NOMO-1 treated with DMSO at 0.1 percent for 48 hours (cell line): ENCODE measurements at regions not wholly inside any gene's neighbourhood (a gene's known extent, or its start where the extent isn't known, plus 50 kb on each side); places are given as distances from the start of the nearest gene placed in this dataset.
"Not testable (repeated sequence)": the region's sequence is repeated elsewhere in the genome, so short reads cannot be mapped to it uniquely, and the experiment has no call there.

Experiments
- DNase-seq: peaks from one replicate; lab custom pipeline; 2025; ENCODE audit not compliant: unreplicated experiment; lab: John Stamatoyannopoulos, UW

DNA sequence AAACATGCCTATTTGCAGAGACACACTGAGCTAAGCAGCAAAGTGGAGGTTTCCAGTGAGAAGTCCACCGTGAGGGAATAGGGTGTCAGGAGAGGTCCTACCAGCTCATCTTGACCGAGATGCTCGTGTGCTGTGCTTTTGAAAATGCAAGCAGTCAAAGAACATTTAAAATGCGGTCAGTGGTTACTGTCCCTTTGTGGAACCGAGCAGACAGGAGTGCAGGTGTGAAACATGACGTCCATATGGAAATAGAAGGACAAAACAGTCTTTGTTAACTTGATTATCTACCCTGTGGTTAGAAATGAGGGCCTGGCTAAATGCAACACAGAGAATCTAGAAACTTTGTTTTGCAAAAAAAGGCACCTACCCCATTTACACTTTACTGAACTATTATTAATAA is 473.3 kb downstream of the SPATA31A6 start:
- DNase-seq = not testable (repeated sequence)

DNA sequence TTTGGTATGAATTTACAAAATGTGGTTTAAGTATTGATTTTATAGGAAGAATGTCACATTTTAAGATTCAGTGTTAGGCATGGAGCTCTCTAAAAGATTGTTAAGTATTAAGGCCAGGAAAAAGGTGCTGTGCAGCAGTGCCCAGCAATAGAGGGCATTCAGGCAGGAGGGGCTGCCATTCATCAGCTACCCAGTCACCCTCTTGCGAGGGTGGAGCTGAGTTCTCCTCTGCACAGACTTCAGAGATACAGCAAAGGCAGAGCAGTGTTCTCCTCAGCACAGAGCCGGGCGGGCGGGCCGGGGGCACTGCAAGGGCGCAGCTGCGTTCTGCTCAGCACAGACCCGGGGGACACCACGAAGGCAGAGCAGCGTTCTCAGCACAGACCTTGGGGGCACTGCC is 474.0 kb downstream of the SPATA31A6 start:
- DNase-seq = not testable (repeated sequence)

DNA sequence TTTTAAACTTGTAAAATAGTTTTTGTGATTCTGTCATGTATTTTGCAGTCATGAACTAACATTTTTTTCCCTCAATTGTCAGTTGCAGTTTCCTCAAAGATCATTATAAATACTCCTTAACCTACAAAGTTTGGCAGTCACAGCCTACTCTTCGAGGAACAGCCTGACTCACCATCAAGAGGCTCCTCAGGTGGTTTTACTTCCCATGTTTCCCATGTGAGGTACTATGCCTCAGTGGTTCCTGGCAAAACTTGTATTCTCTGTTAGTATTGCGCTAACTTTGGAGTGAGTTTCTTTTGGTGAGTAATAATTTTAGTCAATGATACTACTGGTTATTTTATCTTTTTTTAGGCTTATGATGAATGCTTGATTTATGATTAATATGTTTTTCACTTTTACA is 513.7 kb downstream of the SPATA31A6 start:
- DNase-seq = not testable (repeated sequence)

DNA sequence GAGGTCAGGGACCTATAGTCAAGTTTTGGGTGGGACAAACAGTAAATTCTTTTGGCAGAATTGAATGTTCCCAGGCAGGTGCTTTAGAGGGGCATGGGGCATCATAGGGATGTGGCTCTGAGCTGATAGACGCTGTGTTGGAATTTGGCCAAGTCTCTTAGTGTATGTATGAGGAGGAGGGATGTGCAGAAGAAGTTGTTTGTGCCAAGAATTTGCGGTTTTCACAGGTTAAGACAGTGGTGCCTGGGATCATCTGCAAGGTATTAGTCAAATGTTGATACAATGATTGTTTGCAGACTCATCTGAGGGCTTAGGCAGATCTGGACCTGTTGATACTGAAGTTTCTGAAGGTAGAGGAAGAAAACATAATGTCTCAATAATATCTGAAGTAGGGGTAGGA is 519.4 kb downstream of the SPATA31A6 start:
- DNase-seq = not testable (repeated sequence)

DNA sequence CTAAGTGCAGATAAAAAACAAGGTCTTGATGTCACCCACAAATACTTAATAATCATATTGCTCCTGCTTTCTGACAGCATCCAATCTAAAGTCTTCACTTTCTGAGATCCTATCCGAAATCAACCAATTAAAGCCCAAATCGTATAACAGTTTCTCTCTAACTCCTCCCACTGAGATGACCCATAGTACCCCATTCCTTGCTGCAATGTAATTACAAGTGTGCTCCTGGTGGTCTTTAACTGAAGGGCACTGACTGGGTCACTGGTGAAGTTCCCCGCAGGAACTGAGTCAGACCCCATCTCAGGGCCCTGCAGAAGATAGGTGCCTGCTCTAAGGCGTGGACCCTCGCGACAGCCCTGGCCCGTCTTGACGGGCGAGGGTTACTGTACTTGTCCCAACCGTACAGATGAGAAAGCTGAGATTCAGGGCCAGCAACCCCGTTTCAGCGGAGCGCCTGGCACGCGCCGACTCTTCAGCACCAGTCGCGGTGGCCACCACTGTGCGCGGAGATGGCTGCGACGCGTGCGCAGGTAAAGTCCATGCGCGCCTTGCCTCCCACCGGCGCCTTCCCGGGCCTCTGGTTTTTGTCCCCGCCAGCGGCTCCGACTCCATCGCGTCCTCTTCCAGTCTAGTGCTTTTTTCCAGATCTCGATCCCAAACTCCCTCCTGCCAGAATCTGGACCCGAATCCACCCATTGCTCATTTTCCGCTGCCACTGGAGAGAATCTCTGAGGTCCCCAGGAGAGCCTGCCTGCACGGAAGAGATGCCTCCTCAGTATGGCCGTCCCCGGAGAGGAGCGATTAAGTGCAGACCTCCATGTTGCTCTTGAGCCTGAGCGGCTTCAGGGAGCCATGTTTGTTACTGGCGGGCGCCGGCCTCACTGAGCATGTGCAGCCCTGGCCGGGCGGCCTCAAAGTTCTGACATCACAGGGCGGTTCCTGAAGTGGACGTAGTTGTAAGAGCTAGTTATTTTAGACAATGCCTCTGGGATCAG is 541.7 kb downstream of the SPATA31A6 start:
- DNase-seq = not testable (repeated sequence)

DNA sequence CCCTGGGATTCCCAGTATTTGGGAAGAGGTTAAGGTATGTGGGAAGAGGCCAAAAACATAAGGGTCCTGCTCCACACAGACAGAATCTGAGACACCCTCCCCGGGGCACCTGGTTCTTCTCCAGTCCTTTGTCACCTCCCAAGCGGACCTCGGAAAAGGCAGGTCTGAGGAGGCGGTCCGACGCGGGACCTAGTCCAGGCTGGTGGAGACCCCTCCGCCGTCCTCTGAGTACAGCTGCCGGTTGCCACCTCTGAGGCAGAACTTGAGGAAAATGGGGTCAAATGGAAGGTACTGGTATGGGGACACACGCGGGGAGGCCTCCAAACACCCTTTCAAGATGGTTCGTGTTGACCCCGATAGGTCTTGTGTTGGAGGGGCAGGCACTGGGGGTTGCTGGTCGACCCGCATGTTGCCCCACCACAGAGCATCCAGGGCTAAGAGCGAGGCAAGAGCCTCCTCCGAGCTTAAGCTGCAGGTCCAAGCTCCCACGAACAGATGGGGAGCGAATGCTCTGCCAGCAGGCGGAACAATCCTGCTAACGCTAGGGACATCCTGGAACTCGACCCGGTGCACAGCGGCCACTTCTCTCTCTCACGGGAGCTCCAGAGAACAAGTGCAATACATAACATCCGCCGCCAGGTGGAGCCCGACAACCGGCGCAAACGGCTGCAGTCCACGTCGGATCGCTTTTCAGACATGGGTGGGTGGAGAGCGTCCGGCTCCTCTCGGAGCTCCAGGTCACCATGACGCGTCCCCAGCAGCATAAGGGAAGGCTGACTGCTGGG is 559.8 kb downstream of the SPATA31A6 start:
- DNase-seq = peak; percentile 6

DNA sequence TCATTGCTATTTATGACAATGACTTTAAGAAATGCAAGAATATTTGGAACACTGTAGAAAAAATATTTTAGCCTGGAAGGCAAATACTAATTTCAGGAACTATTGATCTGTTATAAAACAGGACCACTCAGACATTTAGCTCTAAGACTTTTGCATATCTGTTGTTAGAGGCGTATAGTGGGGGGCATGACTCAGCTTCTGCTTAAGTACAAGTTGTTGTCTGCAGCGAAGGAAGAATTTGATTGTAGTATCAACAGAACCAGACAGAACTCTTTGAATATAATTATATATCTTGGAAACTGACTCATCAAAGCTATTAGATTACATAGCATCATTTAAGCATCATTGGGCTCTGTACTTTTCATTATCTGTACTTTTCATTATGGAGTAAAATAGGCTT is 573.8 kb downstream of the SPATA31A6 start:
- DNase-seq = not testable (repeated sequence)

DNA sequence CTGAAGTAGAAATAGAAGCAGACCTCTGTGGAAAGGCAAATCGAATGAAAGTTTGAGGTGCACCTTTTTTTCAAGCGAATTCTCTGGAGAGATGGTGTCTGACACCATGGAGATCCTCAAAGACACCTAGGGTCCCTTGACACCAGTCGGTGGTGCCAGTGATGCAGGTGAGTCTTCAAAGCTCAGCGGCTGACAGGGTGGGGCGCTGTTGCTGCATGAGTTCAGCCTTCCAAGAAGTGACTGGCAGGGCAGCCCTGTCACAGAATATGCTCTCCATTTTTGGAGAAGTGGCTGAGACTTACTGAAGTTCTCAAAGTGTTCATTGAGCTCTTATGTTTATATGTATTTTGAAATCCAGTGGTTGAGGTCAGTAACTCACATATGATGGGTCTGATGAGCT is 575.9 kb downstream of the SPATA31A6 start:
- DNase-seq = not testable (repeated sequence)

DNA sequence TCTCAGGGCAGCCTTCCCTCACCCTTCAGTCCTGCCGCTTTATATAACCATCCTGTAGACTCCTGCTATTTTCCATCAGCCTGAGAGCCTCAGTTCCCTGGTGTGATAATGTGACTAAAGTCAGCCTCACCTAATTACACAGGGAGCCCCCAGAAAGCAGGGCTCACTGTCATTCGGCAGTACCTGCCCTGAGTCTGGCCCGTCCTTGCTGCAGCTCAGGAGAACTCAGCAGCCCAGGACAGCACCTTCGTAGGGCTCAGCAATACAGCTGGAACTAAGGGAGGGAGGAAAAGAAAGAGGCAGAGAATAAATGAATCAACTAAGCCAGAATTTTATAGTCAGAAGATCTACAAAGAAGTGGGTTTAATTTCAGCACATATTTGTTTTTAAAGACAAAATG is 598.7 kb downstream of the SPATA31A6 start:
- DNase-seq = not testable (repeated sequence)

DNA sequence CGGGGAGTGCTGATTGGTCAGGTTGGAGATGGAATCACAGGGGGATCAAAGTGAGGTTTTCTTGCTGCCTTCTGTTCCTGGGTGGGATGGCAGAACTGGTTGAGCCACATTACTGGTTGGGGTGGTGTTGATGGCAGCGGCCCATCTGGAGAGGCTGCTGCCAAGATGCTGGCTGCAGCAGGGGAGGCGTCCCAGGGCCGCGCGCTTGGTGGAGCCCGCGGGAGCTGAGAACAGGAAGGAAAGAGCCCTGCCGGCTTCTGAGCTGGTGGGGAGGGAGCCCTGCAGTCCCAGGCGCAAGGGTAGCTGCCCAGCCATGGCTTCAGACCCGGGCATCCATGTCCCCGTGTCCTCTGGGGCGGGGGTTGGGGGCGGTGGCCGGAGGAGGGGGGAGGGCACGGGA is 609.3 kb downstream of the SPATA31A6 start:
- not testable (repeated sequence) for DNase-seq

DNA sequence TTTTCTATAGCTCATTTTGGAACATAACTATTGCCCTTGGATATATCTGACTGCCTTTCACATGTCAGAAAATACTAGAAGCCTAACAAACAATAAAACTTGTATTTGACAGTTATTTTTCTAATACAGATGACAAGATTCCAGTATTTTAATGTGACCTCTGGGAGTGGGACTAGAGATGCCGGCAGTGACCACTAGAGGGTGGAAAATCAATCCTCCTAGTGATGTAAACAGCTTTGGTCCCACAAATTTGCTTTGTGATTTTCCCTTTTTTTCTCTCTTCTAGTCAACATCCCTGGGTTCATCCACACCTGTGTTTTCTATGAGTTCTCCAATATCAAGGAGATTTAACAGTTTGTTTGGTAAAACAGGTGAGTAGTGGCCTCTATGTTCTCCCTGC is 615.1 kb downstream of the SPATA31A6 start:
- not testable (repeated sequence) for DNase-seq

DNA sequence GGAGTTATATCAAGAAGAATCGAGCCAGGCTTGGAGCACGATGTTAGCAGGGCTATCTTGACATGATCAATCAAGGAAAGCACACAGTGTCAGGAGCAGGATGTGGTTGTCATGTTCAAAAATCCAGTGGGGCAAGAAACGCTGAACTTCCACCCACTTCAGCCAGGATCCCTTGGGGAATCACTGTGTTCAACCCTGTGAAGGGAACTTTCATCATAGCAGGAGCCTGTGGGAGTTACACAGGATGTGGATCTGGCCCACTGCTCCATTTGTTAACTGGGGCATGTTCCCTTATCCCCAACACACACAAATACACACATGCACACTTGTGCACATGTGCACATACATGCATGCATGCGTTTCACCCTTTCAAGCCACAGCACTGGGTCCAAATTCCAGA is 619.3 kb downstream of the SPATA31A6 start:
- not testable (repeated sequence) for DNase-seq

DNA sequence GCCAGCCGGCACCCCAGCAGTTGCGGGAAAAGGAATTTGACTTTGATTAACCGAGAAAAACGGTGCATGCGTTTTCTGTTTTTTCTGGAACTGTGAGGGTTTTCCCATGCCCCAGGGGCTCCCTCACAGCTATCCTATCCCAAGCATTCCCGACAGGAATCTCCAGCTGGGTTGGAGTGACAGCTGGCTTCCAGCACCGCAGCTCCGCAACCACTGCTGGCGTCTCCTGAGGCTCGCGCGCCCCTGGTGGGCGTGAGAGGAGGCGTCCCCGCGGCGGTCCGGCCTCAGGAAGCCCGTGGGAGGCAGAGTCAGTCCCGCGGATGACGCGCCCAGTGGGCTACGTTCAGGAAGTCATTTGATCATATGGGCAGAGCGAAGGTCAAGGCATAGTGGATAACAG is 623.2 kb downstream of the SPATA31A6 start:
- not testable (repeated sequence) for DNase-seq

DNA sequence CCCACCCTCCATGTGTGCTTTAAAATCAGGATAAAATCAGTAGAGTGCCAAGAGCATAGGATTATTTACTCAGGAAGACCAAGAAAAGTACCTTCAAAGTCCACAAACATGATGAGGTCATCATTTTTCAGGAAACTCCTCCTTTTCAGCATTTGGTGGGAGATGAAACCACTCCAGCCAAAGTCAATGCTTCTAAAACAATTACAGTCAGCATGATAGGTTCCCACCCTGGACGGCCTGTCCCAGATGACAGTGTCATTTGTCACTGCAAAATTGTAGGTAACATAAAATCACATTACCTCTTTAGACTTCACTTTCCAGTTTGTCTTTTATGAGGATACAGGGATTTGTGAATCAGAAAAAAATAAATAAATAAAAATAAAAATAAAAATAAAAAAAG is 638.0 kb downstream of the SPATA31A6 start:
- DNase-seq = not testable (repeated sequence)

DNA sequence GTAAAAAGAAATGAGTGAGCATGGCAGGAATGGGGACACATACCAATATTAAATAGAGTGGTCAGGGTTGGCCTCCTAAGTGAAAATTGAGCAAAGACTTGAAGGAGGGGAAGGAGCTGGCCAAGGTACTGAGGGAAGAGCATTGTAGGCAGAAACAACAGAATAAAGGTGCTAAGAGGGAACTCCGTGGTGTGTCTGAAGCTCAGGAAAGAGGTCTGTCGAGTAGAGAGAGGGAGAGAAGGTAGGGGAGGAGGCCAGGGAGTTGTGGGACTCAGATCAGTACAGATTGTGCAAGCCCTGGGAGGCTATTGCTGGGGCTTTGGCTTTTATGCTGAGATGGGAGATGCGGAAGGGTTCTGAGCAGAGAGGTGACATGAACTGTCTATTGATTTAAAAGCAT is 664.7 kb downstream of the SPATA31A6 start:
- DNase-seq = not testable (repeated sequence)

DNA sequence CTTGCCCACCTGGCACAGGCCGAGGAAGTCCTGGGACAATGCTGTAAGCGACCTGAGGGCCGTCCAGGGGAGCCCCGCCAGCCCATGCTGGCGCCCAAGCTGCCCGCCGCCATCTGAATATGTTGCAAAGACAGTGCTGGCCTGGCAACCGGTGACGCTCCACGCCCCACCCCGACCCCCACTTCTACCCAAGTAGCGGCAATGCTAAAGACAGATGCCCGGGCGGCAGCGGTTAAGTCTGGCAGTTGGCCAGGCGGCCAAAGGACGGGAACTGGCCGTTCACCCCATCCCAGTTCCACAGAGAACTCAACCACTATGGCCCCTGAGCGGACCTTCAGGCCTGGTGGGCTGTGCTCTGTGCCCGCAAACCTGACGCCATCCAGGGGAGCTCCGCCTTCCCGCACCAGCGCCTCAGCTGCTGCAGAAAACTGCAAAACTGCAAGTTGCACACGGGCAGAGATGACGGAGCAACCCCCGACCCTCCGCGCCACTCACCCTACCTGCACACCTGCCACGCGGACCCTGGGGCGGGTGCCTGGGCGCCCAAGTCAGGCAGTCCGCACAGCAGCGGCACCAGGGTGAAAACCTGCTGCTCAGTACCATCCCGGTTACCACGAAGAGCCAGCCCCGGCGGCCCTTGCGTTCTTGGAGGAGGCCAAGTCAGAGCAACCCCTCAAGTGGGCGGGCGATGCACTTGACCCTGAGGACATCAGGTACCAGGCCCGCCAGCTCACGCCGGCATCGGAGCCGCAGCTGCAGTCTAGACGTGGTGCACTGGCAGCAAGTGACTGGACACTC is 667.6 kb downstream of the SPATA31A6 start:
- DNase-seq = not testable (repeated sequence)

DNA sequence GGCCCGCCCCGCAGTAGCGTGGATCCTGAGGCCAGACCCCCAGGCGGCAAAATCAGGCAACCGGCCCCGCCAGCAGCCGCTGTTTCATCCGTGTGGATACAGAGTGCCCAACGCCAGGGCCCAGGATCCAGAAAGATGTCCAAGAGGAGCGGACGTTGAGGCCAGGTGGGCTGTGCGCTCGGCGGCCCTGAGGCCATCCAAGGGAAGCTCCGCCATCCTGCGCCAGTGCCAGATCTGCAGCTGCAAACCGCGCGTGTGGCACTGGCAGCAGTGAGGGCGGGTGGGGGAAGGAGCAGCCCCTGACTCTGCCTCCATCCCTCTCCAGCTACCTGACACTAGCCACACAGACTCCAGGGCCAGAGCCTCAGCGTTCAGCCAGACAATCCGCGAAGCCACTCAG is 668.2 kb downstream of the SPATA31A6 start:
- not testable (repeated sequence) for DNase-seq

DNA sequence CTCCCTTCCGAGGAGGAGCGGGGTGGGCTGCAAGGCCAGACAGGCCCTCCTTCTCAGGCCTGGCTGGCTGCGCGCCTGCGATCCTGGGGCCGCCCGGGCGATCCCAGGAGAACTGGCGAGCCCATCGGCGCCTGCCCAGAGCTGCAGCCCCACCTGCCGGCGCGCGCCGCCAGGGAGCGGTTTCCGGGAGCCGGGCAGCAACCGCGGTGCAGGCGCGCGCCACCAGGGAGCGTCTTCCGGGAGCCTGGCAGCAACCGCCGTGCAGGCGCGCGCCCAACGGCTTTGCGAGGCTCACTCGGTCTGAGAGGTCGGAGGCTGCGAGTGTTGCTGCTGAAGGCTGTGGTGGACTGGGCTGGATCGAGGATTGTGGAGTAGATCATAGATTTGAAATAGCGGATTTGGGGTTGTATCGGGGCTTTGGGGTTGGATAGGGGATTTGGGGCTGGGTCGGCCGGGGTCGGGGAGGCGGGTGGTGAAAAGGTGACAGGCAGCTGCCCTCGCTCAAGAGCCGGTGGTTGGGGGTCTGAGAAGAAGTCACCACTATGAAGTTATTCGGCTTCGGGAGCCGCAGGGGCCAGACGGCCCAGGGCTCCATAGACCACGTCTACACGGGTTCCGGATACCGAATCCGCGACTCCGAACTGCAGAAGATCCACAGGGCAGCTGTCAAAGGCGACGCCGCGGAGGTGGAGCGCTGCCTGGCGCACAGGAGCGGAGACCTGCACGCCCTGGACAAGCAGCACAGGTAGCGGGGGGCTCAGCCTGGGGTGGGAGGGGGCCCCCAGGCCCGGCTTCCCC is 668.9 kb downstream of the SPATA31A6 start:
- DNase-seq = not testable (repeated sequence)

DNA sequence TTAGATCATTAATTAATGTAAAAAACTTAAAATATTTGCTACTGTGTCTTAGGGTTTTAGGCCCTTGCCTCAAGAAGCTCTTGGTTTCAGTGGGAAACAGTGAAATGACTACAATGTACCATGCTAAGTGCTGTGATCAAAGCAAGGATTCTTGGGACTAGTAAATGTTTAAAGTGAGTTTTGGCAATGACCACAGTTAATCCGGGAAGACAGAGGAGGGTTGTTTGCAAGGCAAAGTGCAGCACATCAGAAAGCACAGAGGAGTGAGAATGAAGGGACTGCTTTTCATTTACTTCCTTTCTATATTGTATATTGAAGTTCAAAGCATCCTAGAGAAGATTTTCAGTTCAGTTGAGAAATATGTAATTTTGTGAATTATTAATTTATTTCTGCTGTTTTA is 676.7 kb downstream of the SPATA31A6 start:
- not testable (repeated sequence) for DNase-seq

DNA sequence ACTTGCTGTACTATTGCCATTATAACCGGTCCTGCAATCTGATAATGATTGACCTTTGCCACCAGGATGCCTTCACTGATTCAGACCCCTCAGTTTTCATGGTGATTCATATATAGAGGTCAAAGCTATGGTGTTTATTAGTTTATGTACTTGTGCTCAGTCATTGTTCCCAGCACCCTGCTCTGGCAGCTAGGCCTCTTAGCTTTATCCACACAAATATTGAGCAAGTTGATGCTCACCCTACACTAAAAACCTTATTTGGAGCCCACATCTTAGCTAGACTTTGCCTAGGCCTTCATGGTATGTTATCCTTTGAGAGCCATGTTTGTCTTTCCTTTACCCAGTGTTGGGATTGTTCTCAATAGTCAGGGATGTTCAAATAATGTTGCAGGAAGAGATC is 679.0 kb downstream of the SPATA31A6 start:
- DNase-seq = not testable (repeated sequence)
